Thyroid gland (tissue), 4 donors: ENCODE measurements at regions not wholly inside any gene's neighbourhood (a gene's known extent, or its start where the extent isn't known, plus 50 kb on each side); places are given as distances from the start of the nearest gene placed in this dataset.

Experiments used
- DNase-seq, 2 donors: peaks; one replicate each; pipeline ENCODE4 v3.0.0-alpha.2; 2019
- H3K27ac ChIP-seq, 3 donors: fragments of 200-600 bp; sonication (generic); 1 replicate in 2 of 3; 2 replicates in 1 of 3; pipeline ENCODE4 v1.5.1; 2016 to 2019; ENCODE audit warnings: mild to moderate bottlenecking in 1 of 3, moderate library complexity in 1 of 3
- H3K27me3 ChIP-seq: fragments of 200-600 bp; sonication (generic); one replicate; pipeline ENCODE4 v1.5.1; 2019
- H3K36me3 ChIP-seq, 2 donors: fragments of 200-600 bp; sonication (generic); one replicate each; pipeline ENCODE4 v1.5.1; 2016 to 2019
- H3K4me1 ChIP-seq, 2 donors: fragments of 200-600 bp; sonication (generic); one replicate each; pipeline ENCODE4 v1.5.1; 2017 to 2019
- H3K4me3 ChIP-seq, 3 donors: fragments of 200-600 bp; sonication (generic); replicated peaks in 1 of 3; 1 replicate in 2 of 3; 2 replicates in 1 of 3; pipeline ENCODE4 v1.5.1; 2016; ENCODE audit warnings: mild to moderate bottlenecking in 1 of 3
- H3K9me3 ChIP-seq: fragments of 200-600 bp; sonication (generic); one replicate; pipeline ENCODE4 v1.5.1; 2017
- CTCF ChIP-seq, 6 experiments: fragments of 200-600 bp in 3 of 6; fragments of 450-650 bp in 3 of 6; sonication (generic) in 3 of 6; IDR thresholded peaks; one replicate each; pipeline ENCODE4 v1.5.1; 2016 to 2019; ENCODE audit warnings: antibody characterized with exemption in 6 of 6, mild to moderate bottlenecking in 2 of 6, inconsistent platforms in 1 of 6, moderate library complexity in 1 of 6
- POLR2A ChIP-seq, 2 donors: fragments of 450-650 bp; IDR thresholded peaks; one replicate each; pipeline ENCODE4 v1.6.1; 2017; ENCODE audit warnings: antibody characterized with exemption in 2 of 2, mild to moderate bottlenecking in 2 of 2, moderate library complexity in 1 of 2
- WGBS, 2 donors: methylation state at CpG; one replicate each; pipeline ENCODE4 v1.1.5; 2017; 5-methylcytosine and 5-hydroxymethylcytosine counted together
- intact Hi-C: fragments of 100-400 bp; cut with DNase I; formaldehyde crosslinking; loops from one replicate; pipeline ENCODE4 v1.15.1; 2023

GRCh38 chr1:104760017-104760416 is 1010.3 kb downstream of the AMY1C start:
- Histone ChIP-seq H3K4me3 (no peak overlapping the region), H3K36me3 (no peaks in the 10 kb centered on the region), H3K9me3 (no peaks in the 10 kb centered on the region), H3K27me3 (no peaks in the 10 kb centered on the region), H3K4me1 (no peaks in the 10 kb centered on the region), H3K27ac (no peak overlapping the region)
- no peak for DNase-seq
- intact Hi-C loops = no loop called here
- no peak for TF ChIP-seq POLR2A (IDR thresholded peaks at IDR 0.05)
- TF ChIP-seq CTCF (IDR thresholded peaks at IDR 0.05) = no peak

GRCh38 chr1:104761961-104762570 is 1012.4 kb downstream of the AMY1C start:
- H3K36me3 ChIP-seq = no peaks in the 10 kb centered on the region
- no peak for DNase-seq
- 74 to 78% methylated on average over 7 of the region's 7 CpGs for WGBS, 2 donors
- H3K27me3 ChIP-seq = no peaks in the 10 kb centered on the region
- intact Hi-C loops = no loop called here
- no peak for TF ChIP-seq CTCF (IDR thresholded peaks at IDR 0.05)
- TF ChIP-seq POLR2A (IDR thresholded peaks at IDR 0.05) = no peak
- H3K4me1 ChIP-seq = no peaks in the 10 kb centered on the region
- H3K27ac ChIP-seq = no peak overlapping the region
- H3K9me3 ChIP-seq = no peaks in the 10 kb centered on the region
- no peak overlapping the region for H3K4me3 ChIP-seq

- Histone ChIP-seq H3K4me3 (no peak overlapping the region), H3K4me1 (no peaks in the 10 kb centered on the region), H3K36me3 (no peaks in the 10 kb centered on the region), H3K27me3 (no peaks in the 10 kb centered on the region), H3K9me3 (no peaks in the 10 kb centered on the region), H3K27ac (no peak overlapping the region)
- no peak for TF ChIP-seq POLR2A (IDR thresholded peaks at IDR 0.05)
- TF ChIP-seq CTCF (IDR thresholded peaks at IDR 0.05) = no peak
- DNase-seq = no peak
- intact Hi-C loops = no loop called here
- 53 to 61% methylated on average over 1 of the region's 1 CpG for WGBS, 2 donors
Measured at GRCh38 chr1:104765085-104765484, 1015.4 kb downstream of the AMY1C start.

GRCh38 chr1:104768466-104768865 is 1018.8 kb downstream of the AMY1C start:
- Histone ChIP-seq H3K4me1 (no peaks in the 10 kb centered on the region), H3K9me3 (no peaks in the 10 kb centered on the region), H3K36me3 (no peaks in the 10 kb centered on the region), H3K27ac (no peak overlapping the region), H3K4me3 (no peak overlapping the region), H3K27me3 (no peaks in the 10 kb centered on the region)
- no peak for DNase-seq
- TF ChIP-seq POLR2A (IDR thresholded peaks at IDR 0.05) (no peak), CTCF (IDR thresholded peaks at IDR 0.05) (no peak)
- intact Hi-C loops = no loop called here
- WGBS, 2 donors = 78 to 88% methylated on average over 3 of the region's 3 CpGs

- H3K27ac ChIP-seq = no peak overlapping the region
- H3K4me3 ChIP-seq = no peak overlapping the region
- no peaks in the 10 kb centered on the region for H3K27me3 ChIP-seq
- H3K36me3 ChIP-seq = no peaks in the 10 kb centered on the region
- DNase-seq = no peak
- H3K9me3 ChIP-seq = no peaks in the 10 kb centered on the region
- 16% methylated on average over 6 of the region's 6 CpGs for WGBS, 2 donors
- intact Hi-C loops = loop anchor here (10.0 kb wide), 1 partner anchor 1014 kb away; no protein-coding TSS in a partner anchor
- TF ChIP-seq POLR2A (IDR thresholded peaks at IDR 0.05) (no peak), CTCF (IDR thresholded peaks at IDR 0.05) (peak in 5 of 6 experiments; percentile 35 to 75 (median 61))
- no peaks in the 10 kb centered on the region for H3K4me1 ChIP-seq
Measured at GRCh38 chr1:104780470-104781078, 1030.9 kb downstream of the AMY1C start.
